ENCODE measurements at regions not wholly inside any gene's neighbourhood (a gene's known extent, or its start where the extent isn't known, plus 50 kb on each side); places are given as distances from the start of the nearest gene placed in this dataset.

- no peaks in the 10 kb centered on the region for H3K27me3 ChIP-seq (ENCODE audit: insufficient read depth, low read length)
- H3F3A ChIP-seq (ENCODE audit: insufficient read depth, low read length): no peaks in the 10 kb centered on the region
- no peaks in the 10 kb centered on the region for H4K20me1 ChIP-seq (ENCODE audit: insufficient read depth, low read length)
- H3K4me3 ChIP-seq (ENCODE audit: low read depth, low read length, poor library complexity, severe bottlenecking): no peak overlapping the region
- no peak overlapping the region for H3K9ac ChIP-seq (ENCODE audit: low read length)
- H3K4me1 ChIP-seq (ENCODE audit: insufficient read depth, low read length, severe bottlenecking): no peaks in the 10 kb centered on the region
- no peaks in the 10 kb centered on the region for H3K79me2 ChIP-seq (ENCODE audit: insufficient read depth, low read length)
- no peak overlapping the region for H3K27ac ChIP-seq (ENCODE audit: low read depth, low read length, poor library complexity, severe bottlenecking)
- H3K9me3 ChIP-seq (ENCODE audit: low read length): no peaks in the 10 kb centered on the region
- TF ChIP-seq EZH2 (IDR thresholded peaks at IDR 0.05; ENCODE audit: borderline replicate concordance, low read length) (no peak), CTCF (IDR thresholded peaks at IDR 0.05; ENCODE audit: low read length) (no peak)
- H2AFZ ChIP-seq (ENCODE audit: low read length): no peak overlapping the region
- H3K9me2 ChIP-seq (ENCODE audit: low read depth, low read length): no peaks in the 10 kb centered on the region
- no peaks in the 10 kb centered on the region for H3K36me3 ChIP-seq (ENCODE audit: insufficient read depth, low read length)
- no peak overlapping the region for H3K4me2 ChIP-seq (ENCODE audit: low read length)
These were observed 57.2 kb upstream of the ARID5B start for GRCh38 chr10:61844116-61844822.

- no peak for TF ChIP-seq CTCF (IDR thresholded peaks at IDR 0.05; ENCODE audit: low read length)
- Histone ChIP-seq H3K27me3 (ENCODE audit: insufficient read depth, low read length) (no peaks in the 10 kb centered on the region; the same call in 1 of the 2 replicates), H2AFZ (ENCODE audit: low read length) (no peak overlapping the region)
These were observed 56.1 kb upstream of the ARID5B start for GRCh38 chr10:61845196-61845949.

GRCh38 chr10:61845950-61846268, 55.6 kb upstream of the ARID5B start:
- Histone ChIP-seq H3K9me3 (ENCODE audit: low read length) (no peaks in the 10 kb centered on the region), H4K20me1 (ENCODE audit: insufficient read depth, low read length) (no peaks in the 10 kb centered on the region), H3K4me3 (ENCODE audit: low read depth, low read length, poor library complexity, severe bottlenecking) (no peak overlapping the region), H3K9ac (ENCODE audit: low read length) (no peak overlapping the region), H3K4me1 (ENCODE audit: insufficient read depth, low read length, severe bottlenecking) (no peaks in the 10 kb centered on the region), H3K36me3 (ENCODE audit: insufficient read depth, low read length) (no peaks in the 10 kb centered on the region), H3K27ac (ENCODE audit: low read depth, low read length, poor library complexity, severe bottlenecking) (no peak overlapping the region), H3F3A (ENCODE audit: insufficient read depth, low read length) (no peaks in the 10 kb centered on the region), H2AFZ (ENCODE audit: low read length) (no peak overlapping the region), H3K9me2 (ENCODE audit: low read depth, low read length) (no peaks in the 10 kb centered on the region), H3K4me2 (ENCODE audit: low read length) (no peak overlapping the region), H3K27me3 (ENCODE audit: insufficient read depth, low read length) (no peaks in the 10 kb centered on the region; the same call in 1 of the 2 replicates), H3K79me2 (ENCODE audit: insufficient read depth, low read length) (no peaks in the 10 kb centered on the region)
- no peak for TF ChIP-seq CTCF (IDR thresholded peaks at IDR 0.05; ENCODE audit: low read length)
- TF ChIP-seq EZH2 (IDR thresholded peaks at IDR 0.05; ENCODE audit: borderline replicate concordance, low read length): no peak

More at GRCh38 chr10:61845196-61845949, 56.1 kb upstream of the ARID5B start:
- no peaks in the 10 kb centered on the region for H3K9me2 ChIP-seq (ENCODE audit: low read depth, low read length)
- H3K4me3 ChIP-seq (ENCODE audit: low read depth, low read length, poor library complexity, severe bottlenecking): no peak overlapping the region
- H3F3A ChIP-seq (ENCODE audit: insufficient read depth, low read length): no peaks in the 10 kb centered on the region
- H3K4me1 ChIP-seq (ENCODE audit: insufficient read depth, low read length, severe bottlenecking): no peaks in the 10 kb centered on the region
- H3K79me2 ChIP-seq (ENCODE audit: insufficient read depth, low read length): no peaks in the 10 kb centered on the region
- no peak overlapping the region for H3K4me2 ChIP-seq (ENCODE audit: low read length)
- H3K9me3 ChIP-seq (ENCODE audit: low read length): no peaks in the 10 kb centered on the region
- no peak overlapping the region for H3K9ac ChIP-seq (ENCODE audit: low read length)
- no peaks in the 10 kb centered on the region for H4K20me1 ChIP-seq (ENCODE audit: insufficient read depth, low read length)
- H3K27ac ChIP-seq (ENCODE audit: low read depth, low read length, poor library complexity, severe bottlenecking): no peak overlapping the region
- no peaks in the 10 kb centered on the region for H3K36me3 ChIP-seq (ENCODE audit: insufficient read depth, low read length)
